ENCODE measurements at regions not wholly inside any gene's neighbourhood (a gene's known extent, or its start where the extent isn't known, plus 50 kb on each side); places are given as distances from the start of the nearest gene placed in this dataset.

GRCh38 chr2:234329202-234329960 is 167.5 kb downstream of the ARL4C start:
- DNase-seq, result no peak
- Histone ChIP-seq H3K27ac (no peak overlapping the region), H3K36me3 (no peaks in the 10 kb centered on the region), H3K4me1 (no peaks in the 10 kb centered on the region), H3K4me3 (no peak overlapping the region), H3K27me3 (no peaks in the 10 kb centered on the region), H3K9me3 (replicated peaks) (no peaks in the 10 kb centered on the region)

GRCh38 chr2:234328444-234328990 is 168.4 kb downstream of the ARL4C start:
- no peaks in the 10 kb centered on the region for H3K4me1 ChIP-seq
- H3K36me3 ChIP-seq, result no peaks in the 10 kb centered on the region
- DNase-seq, result no peak
- H3K27me3 ChIP-seq, result no peaks in the 10 kb centered on the region
- no peak overlapping the region for H3K27ac ChIP-seq
- H3K9me3 ChIP-seq (replicated peaks), result no peaks in the 10 kb centered on the region
- no peak overlapping the region for H3K4me3 ChIP-seq

- Histone ChIP-seq H3K9me3 (replicated peaks) (no peaks in the 10 kb centered on the region), H3K4me1 (no peaks in the 10 kb centered on the region), H3K36me3 (no peaks in the 10 kb centered on the region), H3K27me3 (no peaks in the 10 kb centered on the region), H3K27ac (no peak overlapping the region), H3K4me3 (no peak overlapping the region)
- no peak for DNase-seq
Observed at GRCh38 chr2:234326694-234327093, 170.2 kb downstream of the ARL4C start.

GRCh38 chr2:234324116-234324515 is 172.8 kb downstream of the ARL4C start:
- no peak for DNase-seq
- H3K4me3 ChIP-seq, result no peak overlapping the region

GRCh38 chr2:234322766-234323465 is 174.0 kb downstream of the ARL4C start:
- no peak for DNase-seq
- Histone ChIP-seq H3K36me3 (no peaks in the 10 kb centered on the region), H3K4me1 (no peaks in the 10 kb centered on the region), H3K9me3 (replicated peaks) (no peaks in the 10 kb centered on the region), H3K27ac (no peak overlapping the region), H3K4me3 (no peak overlapping the region), H3K27me3 (no peaks in the 10 kb centered on the region)

More at GRCh38 chr2:234324116-234324515, 172.8 kb downstream of the ARL4C start:
- H3K27me3 ChIP-seq, result no peaks in the 10 kb centered on the region
- H3K27ac ChIP-seq, result no peak overlapping the region
- H3K4me1 ChIP-seq, result no peaks in the 10 kb centered on the region
- H3K36me3 ChIP-seq, result no peaks in the 10 kb centered on the region
- H3K9me3 ChIP-seq (replicated peaks), result no peaks in the 10 kb centered on the region

GRCh38 chr2:234320066-234320465 is 176.8 kb downstream of the ARL4C start:
- H3K4me1 ChIP-seq, result no peaks in the 10 kb centered on the region

GRCh38 chr2:234318361-234318760 is 178.5 kb downstream of the ARL4C start:
- H3K9me3 ChIP-seq (replicated peaks), result no peaks in the 10 kb centered on the region
- H3K4me3 ChIP-seq, result no peak overlapping the region
- no peaks in the 10 kb centered on the region for H3K36me3 ChIP-seq
- H3K4me1 ChIP-seq, result no peaks in the 10 kb centered on the region
- no peaks in the 10 kb centered on the region for H3K27me3 ChIP-seq
- H3K27ac ChIP-seq, result no peak overlapping the region
- no peak for DNase-seq

More at GRCh38 chr2:234320066-234320465, 176.8 kb downstream of the ARL4C start:
- Histone ChIP-seq H3K9me3 (replicated peaks) (no peaks in the 10 kb centered on the region), H3K27ac (no peak overlapping the region), H3K36me3 (no peaks in the 10 kb centered on the region), H3K4me3 (no peak overlapping the region), H3K27me3 (no peaks in the 10 kb centered on the region)
- no peak for DNase-seq

- Histone ChIP-seq H3K27ac (no peak overlapping the region), H3K9me3 (replicated peaks) (no peaks in the 10 kb centered on the region), H3K36me3 (no peaks in the 10 kb centered on the region), H3K27me3 (no peaks in the 10 kb centered on the region), H3K4me1 (no peaks in the 10 kb centered on the region), H3K4me3 (no peak overlapping the region)
- no peak for DNase-seq
Observed at GRCh38 chr2:234313558-234313957, 183.3 kb downstream of the ARL4C start.

- Histone ChIP-seq H3K36me3 (no peaks in the 10 kb centered on the region), H3K4me3 (no peak overlapping the region)
- no peak for DNase-seq
Observed at GRCh38 chr2:234310166-234310565, 186.7 kb downstream of the ARL4C start.

GRCh38 chr2:234309431-234309830 is 187.4 kb downstream of the ARL4C start:
- H3K36me3 ChIP-seq, result no peaks in the 10 kb centered on the region
- no peak overlapping the region for H3K27ac ChIP-seq
- H3K4me3 ChIP-seq, result no peak overlapping the region
- H3K27me3 ChIP-seq, result no peaks in the 10 kb centered on the region
- no peaks in the 10 kb centered on the region for H3K9me3 ChIP-seq (replicated peaks)
- H3K4me1 ChIP-seq, result peaks cover 6% of the 10 kb centered on the region; the same call in 1 of the 2 replicates
- no peak for DNase-seq

More at GRCh38 chr2:234310166-234310565, 186.7 kb downstream of the ARL4C start:
- Histone ChIP-seq H3K27me3 (no peaks in the 10 kb centered on the region), H3K9me3 (replicated peaks) (no peaks in the 10 kb centered on the region), H3K27ac (no peak overlapping the region), H3K4me1 (peaks cover 5% of the 10 kb centered on the region; the same call in 1 of the 2 replicates)

GRCh38 chr2:234308813-234309195 is 188.1 kb downstream of the ARL4C start:
- H3K36me3 ChIP-seq, result no peaks in the 10 kb centered on the region
- DNase-seq, result no peak
- no peak overlapping the region for H3K27ac ChIP-seq

GRCh38 chr2:234308073-234308812 is 188.6 kb downstream of the ARL4C start:
- H3K4me3 ChIP-seq, result no peak overlapping the region
- H3K36me3 ChIP-seq, result no peaks in the 10 kb centered on the region
- no peaks in the 10 kb centered on the region for H3K27me3 ChIP-seq
- DNase-seq, result no peak
- no peaks in the 10 kb centered on the region for H3K9me3 ChIP-seq (replicated peaks)
- peaks cover 6% of the 10 kb centered on the region; the same call in 1 of the 2 replicates for H3K4me1 ChIP-seq
- no peak overlapping the region for H3K27ac ChIP-seq

More at GRCh38 chr2:234308813-234309195, 188.1 kb downstream of the ARL4C start:
- H3K9me3 ChIP-seq (replicated peaks), result no peaks in the 10 kb centered on the region
- H3K4me3 ChIP-seq, result no peak overlapping the region
- H3K27me3 ChIP-seq, result no peaks in the 10 kb centered on the region
- peaks cover 6% of the 10 kb centered on the region; the same call in 1 of the 2 replicates for H3K4me1 ChIP-seq

GRCh38 chr2:234307322-234307961 is 189.4 kb downstream of the ARL4C start:
- H3K9me3 ChIP-seq (replicated peaks), result no peaks in the 10 kb centered on the region
- H3K36me3 ChIP-seq, result no peaks in the 10 kb centered on the region
- H3K27ac ChIP-seq, result no peak overlapping the region
- H3K4me3 ChIP-seq, result no peak overlapping the region
- H3K4me1 ChIP-seq, result peaks cover 6% of the 10 kb centered on the region; the same call in 1 of the 2 replicates
- DNase-seq, result no peak
- H3K27me3 ChIP-seq, result no peaks in the 10 kb centered on the region

- Histone ChIP-seq H3K27ac (no peak overlapping the region), H3K4me1 (peaks cover 6% of the 10 kb centered on the region; the same call in 1 of the 2 replicates), H3K9me3 (replicated peaks) (no peaks in the 10 kb centered on the region), H3K36me3 (no peaks in the 10 kb centered on the region), H3K27me3 (no peaks in the 10 kb centered on the region), H3K4me3 (no peak overlapping the region)
- DNase-seq, result no peak
Observed at GRCh38 chr2:234306426-234307173, 190.3 kb downstream of the ARL4C start.
